ENCODE measurements at regions not wholly inside any gene's neighbourhood (a gene's known extent, or its start where the extent isn't known, plus 50 kb on each side); places are given as distances from the start of the nearest gene placed in this dataset.

DNA sequence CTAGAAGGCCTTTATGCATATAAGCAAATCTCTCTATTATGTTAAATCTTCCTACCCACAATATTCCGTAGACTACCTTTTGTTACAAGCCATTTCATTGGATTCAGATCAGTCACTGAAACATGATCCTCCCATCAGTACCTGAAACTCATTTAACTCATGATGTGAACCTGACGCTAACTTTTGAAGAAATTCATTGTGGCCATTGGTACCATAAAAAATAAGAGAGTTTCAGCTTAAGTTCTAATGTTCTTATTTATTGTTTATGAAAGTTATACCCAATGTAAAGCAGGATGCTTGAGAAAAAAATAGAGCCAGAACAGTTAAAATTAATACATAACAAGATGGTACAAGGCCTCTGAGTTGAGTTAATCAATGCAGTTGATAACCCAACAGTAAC, 439.6 kb downstream of the KCNJ2 start:
- no peaks in the 10 kb centered on the region for H3K9me3 ChIP-seq (ENCODE audit: insufficient read depth, low read length)
- no peaks in the 10 kb centered on the region for H3K9me2 ChIP-seq (replicated peaks; ENCODE audit: insufficient read depth, low read length)
- no peak overlapping the region for H3K4me3 ChIP-seq (ENCODE audit: insufficient read depth, low read length, poor library complexity, severe bottlenecking)
- no peak overlapping the region for H3K4me2 ChIP-seq (ENCODE audit: low read depth, low read length, poor library complexity, severe bottlenecking)
- H3K27me3 ChIP-seq (ENCODE audit: low read length): no peaks in the 10 kb centered on the region
- no peaks in the 10 kb centered on the region for H3K36me3 ChIP-seq (ENCODE audit: low read length)
- no peaks in the 10 kb centered on the region for H3K79me2 ChIP-seq (ENCODE audit: insufficient read depth, low read length)
- no peak overlapping the region for H3K9ac ChIP-seq (ENCODE audit: low read length)
- H3K27ac ChIP-seq (ENCODE audit: low read depth, low read length): no peak overlapping the region
- TF ChIP-seq EZH2phosphoT487 (conservative IDR thresholded peaks at IDR 0.05; ENCODE audit: low read length) (no peak), CTCF (IDR thresholded peaks at IDR 0.05; ENCODE audit: insufficient read depth, low read length, poor library complexity, severe bottlenecking) (no peak)
- no peaks in the 10 kb centered on the region for H3F3A ChIP-seq (ENCODE audit: insufficient read depth)
- H2AFZ ChIP-seq (ENCODE audit: low read depth, low read length, severe bottlenecking): no peak overlapping the region
- H4K20me1 ChIP-seq (ENCODE audit: low read depth, low read length): no peaks in the 10 kb centered on the region

- Histone ChIP-seq H3K4me2 (ENCODE audit: low read depth, low read length, poor library complexity, severe bottlenecking) (no peak overlapping the region), H3K36me3 (ENCODE audit: low read length) (no peaks in the 10 kb centered on the region), H3K9me3 (ENCODE audit: insufficient read depth, low read length) (no peaks in the 10 kb centered on the region), H3K9ac (ENCODE audit: low read length) (no peak overlapping the region), H3K79me2 (ENCODE audit: insufficient read depth, low read length) (no peaks in the 10 kb centered on the region), H4K20me1 (ENCODE audit: low read depth, low read length) (no peaks in the 10 kb centered on the region), H3K4me3 (ENCODE audit: insufficient read depth, low read length, poor library complexity, severe bottlenecking) (no peak overlapping the region), H3K9me2 (replicated peaks; ENCODE audit: insufficient read depth, low read length) (no peaks in the 10 kb centered on the region), H3F3A (ENCODE audit: insufficient read depth) (no peaks in the 10 kb centered on the region), H2AFZ (ENCODE audit: low read depth, low read length, severe bottlenecking) (no peak overlapping the region), H3K27me3 (ENCODE audit: low read length) (no peaks in the 10 kb centered on the region), H3K27ac (ENCODE audit: low read depth, low read length) (no peak overlapping the region)
- TF ChIP-seq CTCF (IDR thresholded peaks at IDR 0.05; ENCODE audit: insufficient read depth, low read length, poor library complexity, severe bottlenecking): no peak
- TF ChIP-seq EZH2phosphoT487 (conservative IDR thresholded peaks at IDR 0.05; ENCODE audit: low read length): no peak
These were observed 440.2 kb downstream of the KCNJ2 start for GRCh38 chr17:70609566-70609965.

DNA sequence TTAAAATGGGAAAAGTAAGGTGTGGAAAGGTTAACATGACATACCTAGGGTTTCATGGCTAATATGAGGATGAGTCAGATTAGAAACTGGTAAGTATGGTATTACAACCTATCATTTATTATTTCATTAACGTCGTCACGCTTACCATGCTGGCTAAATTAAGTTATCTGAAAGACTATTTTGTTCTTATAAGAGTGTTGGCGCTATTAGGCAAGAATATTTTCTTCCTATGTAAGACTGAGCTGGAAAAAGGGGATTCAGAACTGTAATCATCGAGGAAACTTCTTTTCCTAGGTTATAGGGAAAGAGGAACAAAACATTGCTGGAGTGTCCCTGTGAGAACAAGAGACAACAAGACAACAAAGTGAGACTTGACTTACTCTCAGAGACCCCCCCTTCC, 440.8 kb downstream of the KCNJ2 start:
- no peaks in the 10 kb centered on the region for H3K79me2 ChIP-seq (ENCODE audit: insufficient read depth, low read length)
- H3K27ac ChIP-seq (ENCODE audit: low read depth, low read length): no peak overlapping the region
- no peak overlapping the region for H3K4me3 ChIP-seq (ENCODE audit: insufficient read depth, low read length, poor library complexity, severe bottlenecking)

More for the DNA sequence above, 440.8 kb downstream of the KCNJ2 start:
- TF ChIP-seq EZH2phosphoT487 (conservative IDR thresholded peaks at IDR 0.05; ENCODE audit: low read length) (no peak), CTCF (IDR thresholded peaks at IDR 0.05; ENCODE audit: insufficient read depth, low read length, poor library complexity, severe bottlenecking) (no peak)
- H4K20me1 ChIP-seq (ENCODE audit: low read depth, low read length): no peaks in the 10 kb centered on the region
- H3K4me2 ChIP-seq (ENCODE audit: low read depth, low read length, poor library complexity, severe bottlenecking): no peak overlapping the region
- H3K9me2 ChIP-seq (replicated peaks; ENCODE audit: insufficient read depth, low read length): no peaks in the 10 kb centered on the region
- H2AFZ ChIP-seq (ENCODE audit: low read depth, low read length, severe bottlenecking): no peak overlapping the region
- H3K9ac ChIP-seq (ENCODE audit: low read length): no peak overlapping the region
- no peaks in the 10 kb centered on the region for H3K9me3 ChIP-seq (ENCODE audit: insufficient read depth, low read length)
- no peaks in the 10 kb centered on the region for H3K27me3 ChIP-seq (ENCODE audit: low read length)
- no peaks in the 10 kb centered on the region for H3F3A ChIP-seq (ENCODE audit: insufficient read depth)
- H3K36me3 ChIP-seq (ENCODE audit: low read length): no peaks in the 10 kb centered on the region
